Tibial nerve (tissue), 4 donors: ENCODE measurements at regions not wholly inside any gene's neighbourhood (a gene's known extent, or its start where the extent isn't known, plus 50 kb on each side); places are given as distances from the start of the nearest gene placed in this dataset.

ENCODE experiments used
- EP300 ChIP-seq, 2 donors: sonication (generic); formaldehyde crosslinking; IDR thresholded peaks; one replicate each; pipeline ENCODE4 v1.6.1; 2017; ENCODE audit warnings: antibody characterized with exemption in 2 of 2, mild to moderate bottlenecking in 1 of 2
- TF ChIP-seq, protein P1 (sequence below), 5 experiments: fragments of 200-600 bp in 3 of 5; fragments of 450-650 bp in 2 of 5; sonication (generic) in 3 of 5; IDR thresholded peaks; one replicate each; pipeline ENCODE4 v1.5.1; 2016 to 2019; ENCODE audit warnings: antibody characterized with exemption in 5 of 5, mild to moderate bottlenecking in 3 of 5, moderate library complexity in 2 of 5

DNA sequence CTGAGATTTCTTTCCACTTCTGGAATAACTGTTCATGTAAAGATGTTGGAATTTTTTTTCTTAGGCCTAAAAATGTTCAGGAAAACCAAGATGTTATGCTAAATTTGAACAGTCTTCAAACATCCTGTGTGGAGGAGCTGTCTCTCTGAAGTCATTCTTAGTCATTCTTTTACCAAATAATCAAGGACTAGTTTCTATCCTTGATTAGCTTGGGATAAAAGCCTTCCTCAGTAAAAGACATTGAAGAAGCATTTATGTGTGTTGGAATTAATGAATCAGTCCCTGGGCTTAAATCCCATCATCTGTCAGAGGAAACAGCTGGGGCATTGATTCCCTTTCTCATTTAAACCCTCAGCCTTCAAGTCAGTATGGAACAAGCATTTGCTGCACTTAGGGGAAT, 300.1 kb upstream of the NXPH2 start:
- TF ChIP-seq EP300 (IDR thresholded peaks at IDR 0.05), result no peak
- TF ChIP-seq, protein P1, sequence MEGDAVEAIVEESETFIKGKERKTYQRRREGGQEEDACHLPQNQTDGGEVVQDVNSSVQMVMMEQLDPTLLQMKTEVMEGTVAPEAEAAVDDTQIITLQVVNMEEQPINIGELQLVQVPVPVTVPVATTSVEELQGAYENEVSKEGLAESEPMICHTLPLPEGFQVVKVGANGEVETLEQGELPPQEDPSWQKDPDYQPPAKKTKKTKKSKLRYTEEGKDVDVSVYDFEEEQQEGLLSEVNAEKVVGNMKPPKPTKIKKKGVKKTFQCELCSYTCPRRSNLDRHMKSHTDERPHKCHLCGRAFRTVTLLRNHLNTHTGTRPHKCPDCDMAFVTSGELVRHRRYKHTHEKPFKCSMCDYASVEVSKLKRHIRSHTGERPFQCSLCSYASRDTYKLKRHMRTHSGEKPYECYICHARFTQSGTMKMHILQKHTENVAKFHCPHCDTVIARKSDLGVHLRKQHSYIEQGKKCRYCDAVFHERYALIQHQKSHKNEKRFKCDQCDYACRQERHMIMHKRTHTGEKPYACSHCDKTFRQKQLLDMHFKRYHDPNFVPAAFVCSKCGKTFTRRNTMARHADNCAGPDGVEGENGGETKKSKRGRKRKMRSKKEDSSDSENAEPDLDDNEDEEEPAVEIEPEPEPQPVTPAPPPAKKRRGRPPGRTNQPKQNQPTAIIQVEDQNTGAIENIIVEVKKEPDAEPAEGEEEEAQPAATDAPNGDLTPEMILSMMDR (IDR thresholded peaks at IDR 0.05), result no peak
